SU-DHL-6 (cell line): ENCODE measurements at regions not wholly inside any gene's neighbourhood (a gene's known extent, or its start where the extent isn't known, plus 50 kb on each side); places are given as distances from the start of the nearest gene placed in this dataset.

Source experiments
- CTCF ChIP-seq: fragments of 200-600 bp; sonication (generic); IDR thresholded peaks from one replicate; pipeline ENCODE4 v1.5.1; 2017; ENCODE audit warnings: antibody characterized with exemption, mild to moderate bottlenecking, low read length, moderate library complexity; ENCODE audit not compliant: insufficient read depth, poor library complexity, severe bottlenecking
- EZH2phosphoT487 ChIP-seq: fragments of 200-600 bp; sonication (generic), shearing (Covaris generic); conservative IDR thresholded peaks from 2 replicates; pipeline ENCODE4 v1.6.1; 2018; ENCODE audit warnings: mild to moderate bottlenecking, antibody characterized with exemption, low read length, moderate library complexity, mixed read lengths

- TF ChIP-seq CTCF = no peak
- no peak for TF ChIP-seq EZH2phosphoT487
Measured at GRCh38 chr7:142355328-142355727, 97.5 kb upstream of the PRSS58 start.
